A549 (cell line): ENCODE measurements at regions not wholly inside any gene's neighbourhood (a gene's known extent, or its start where the extent isn't known, plus 50 kb on each side); places are given as distances from the start of the nearest gene placed in this dataset.
"Not testable (repeated sequence)": the region's sequence is repeated elsewhere in the genome, so short reads cannot be mapped to it uniquely, and the experiment has no call there.

ENCODE experiments used
- ATAC-seq, 2 experiments: fragments of 200-7000 bp in 1 of 2; fragments of >200 bp in 1 of 2; cut with Nextera tagmentation in 1 of 2; cut with Tn5 transposase in 1 of 2; 3 replicates each; pipeline versions ENCODE4 v1.8.0 to v1.9.1; 2018 to 2020; ENCODE audit warnings: mild to moderate bottlenecking in 1 of 2, moderate library complexity in 1 of 2
- CTCF ChIA-PET: fragments of 300-600 bp; sonication (Branson Sonifier 250); formaldehyde crosslinking; extraction: SDS; loops from one replicate; lab custom pipeline; 2021; ENCODE audit warnings: antibody characterized with exemption, inconsistent platforms; lab: Yijun Ruan, JAX
- POLR2A ChIA-PET: fragments of 350-600 bp; formaldehyde crosslinking; extraction: SDS; loops from one replicate; lab custom pipeline; 2021; ENCODE audit warnings: antibody characterized with exemption, inconsistent platforms; lab: Yijun Ruan, JAX
- DNase-seq, 2 experiments: peaks; one replicate each; pipeline versions ENCODE4 v3.0.0 to v3.0.0-alpha.2; 2011 to 2016; ENCODE audit warnings: low read depth in 1 of 2, low spot score in 1 of 2
- FAIRE-seq: peaks from 2 replicates; lab custom pipeline; 2011; peaks lifted over from hg19 to GRCh38; lab: Jason Lieb, UNC
- H3K27ac ChIP-seq, 2 experiments: fragments of >200 bp; sonication (Bioruptor Twin); formaldehyde crosslinking; 3 replicates each; pipeline ENCODE4 v1.5.1; 2016 to 2017
- H3K4me1 ChIP-seq: fragments of >200 bp; sonication (Bioruptor Twin); formaldehyde crosslinking; 3 replicates; pipeline ENCODE4 v1.6.1; 2016
- H3K4me2 ChIP-seq: fragments of >200 bp; sonication (Bioruptor Twin); formaldehyde crosslinking; 3 replicates; pipeline ENCODE4 v1.6.1; 2016
- H3K4me3 ChIP-seq: fragments of >200 bp; sonication (Bioruptor Twin); formaldehyde crosslinking; 3 replicates; pipeline ENCODE4 v1.5.1; 2016
- H3K9me3 ChIP-seq: fragments of >200 bp; sonication (Bioruptor Twin); formaldehyde crosslinking; 3 replicates; pipeline ENCODE4 v1.6.1; 2016
- CHD4 ChIP-seq: fragments of 200-600 bp; sonication (generic); IDR thresholded peaks from 2 replicates; pipeline ENCODE4 v1.6.1; 2016; ENCODE audit warnings: antibody characterized with exemption, mild to moderate bottlenecking, borderline replicate concordance
- EHF ChIP-seq: fragments of 250-450 bp; sonication (Bioruptor Pico); IDR thresholded peaks from 2 replicates; pipeline ENCODE4 v1.5.0; 2020; ENCODE audit warnings: mild to moderate bottlenecking
- EP300 ChIP-seq, 2 experiments: fragments of >200 bp; sonication (Bioruptor Twin); formaldehyde crosslinking; IDR thresholded peaks; 2 replicates in 1 of 2; 3 replicates in 1 of 2; pipeline ENCODE4 v1.6.1; 2016 to 2017
- ESRRA ChIP-seq: fragments of 150-350 bp; IDR thresholded peaks from 2 replicates; pipeline ENCODE4 v1.6.1; 2014; ENCODE audit warnings: mild to moderate bottlenecking, low read length, borderline replicate concordance
- FOSL2 ChIP-seq, 2 experiments: fragments of 450-650 bp in 1 of 2; fragments of >200 bp in 1 of 2; sonication (Bioruptor Twin) in 1 of 2; formaldehyde crosslinking; IDR thresholded peaks; 2 replicates each; pipeline versions ENCODE4 v1.5.0 to v1.6.1; 2016 to 2020; ENCODE audit warnings: mild to moderate bottlenecking in 1 of 2, moderate library complexity in 1 of 2
- HOXA7 ChIP-seq: fragments of 250-450 bp; sonication (Bioruptor Pico); IDR thresholded peaks from 2 replicates; pipeline ENCODE4 v1.5.0; 2020; ENCODE audit warnings: mild to moderate bottlenecking, moderate library complexity
- HOXB13 ChIP-seq: fragments of 250-450 bp; sonication (Bioruptor Pico); IDR thresholded peaks from 2 replicates; pipeline ENCODE4 v1.5.0; 2020; ENCODE audit warnings: low read depth, mild to moderate bottlenecking, moderate library complexity
- HOXB5 ChIP-seq: fragments of 250-450 bp; sonication (Bioruptor Pico); IDR thresholded peaks from 2 replicates; pipeline ENCODE4 v1.5.0; 2020; ENCODE audit warnings: mild to moderate bottlenecking, moderate library complexity
- JUN ChIP-seq, 2 experiments: fragments of >200 bp; sonication (Bioruptor Twin); formaldehyde crosslinking; IDR thresholded peaks; 2 replicates in 1 of 2; 3 replicates in 1 of 2; pipeline ENCODE4 v1.6.1; 2016 to 2017
- MYC ChIP-seq: IDR thresholded peaks from 2 replicates; pipeline ENCODE4 v1.6.1; 2012; ENCODE audit warnings: mild to moderate bottlenecking, inconsistent platforms, low read length, improper control_type of control experiment, borderline replicate concordance
- RARB ChIP-seq: fragments of 250-450 bp; sonication (Bioruptor Pico); IDR thresholded peaks from 2 replicates; pipeline ENCODE4 v1.8.0; 2021; ENCODE audit warnings: mild to moderate bottlenecking, moderate library complexity
- RFX5 ChIP-seq: fragments of 450-650 bp; IDR thresholded peaks from 2 replicates; pipeline ENCODE4 v1.7.1; 2014; ENCODE audit warnings: antibody characterized with exemption, mild to moderate bottlenecking, moderate library complexity
- SMC3 ChIP-seq: fragments of >200 bp; sonication (Bioruptor Twin); formaldehyde crosslinking; IDR thresholded peaks from 3 replicates; pipeline ENCODE4 v1.6.1; 2018; ENCODE audit warnings: inconsistent platforms
- SREBF2 ChIP-seq: fragments of 450-650 bp; IDR thresholded peaks from 2 replicates; pipeline ENCODE4 v1.6.1; 2014; ENCODE audit warnings: mild to moderate bottlenecking, moderate library complexity
- TFCP2L1 ChIP-seq: fragments of 250-450 bp; sonication (Bioruptor Pico); IDR thresholded peaks from 2 replicates; pipeline ENCODE4 v1.5.0; 2021; ENCODE audit warnings: mild to moderate bottlenecking
- ZFP36 ChIP-seq: fragments of 450-650 bp; IDR thresholded peaks from 2 replicates; pipeline ENCODE4 v1.6.1; 2014; ENCODE audit warnings: borderline replicate concordance; ENCODE audit not compliant: partially characterized antibody
- ZSCAN20 ChIP-seq: fragments of 250-450 bp; sonication (Bioruptor Pico); IDR thresholded peaks from 2 replicates; pipeline ENCODE4 v1.8.0; 2022; ENCODE audit warnings: mild to moderate bottlenecking, moderate library complexity
- WGBS: methylation state at CpG from one replicate; pipeline ENCODE4 v1.1.6; 2017; ENCODE audit errors: missing lambda C conversion rate; 5-methylcytosine and 5-hydroxymethylcytosine counted together
- TF ChIP-seq, protein P1 (sequence below): fragments of 200-600 bp; sonication (generic); IDR thresholded peaks from 2 replicates; pipeline ENCODE4 v1.6.1; 2016; ENCODE audit warnings: antibody characterized with exemption, mild to moderate bottlenecking, moderate library complexity
- TF ChIP-seq, protein P2 (sequence below): IDR thresholded peaks from 2 replicates; pipeline ENCODE4 v1.6.1; 2012
- TF ChIP-seq, protein P3 (sequence below): fragments of 250-450 bp; sonication (Bioruptor Pico); IDR thresholded peaks from 2 replicates; pipeline ENCODE4 v1.5.0; 2020; ENCODE audit warnings: low read depth, mild to moderate bottlenecking, moderate library complexity

DNA sequence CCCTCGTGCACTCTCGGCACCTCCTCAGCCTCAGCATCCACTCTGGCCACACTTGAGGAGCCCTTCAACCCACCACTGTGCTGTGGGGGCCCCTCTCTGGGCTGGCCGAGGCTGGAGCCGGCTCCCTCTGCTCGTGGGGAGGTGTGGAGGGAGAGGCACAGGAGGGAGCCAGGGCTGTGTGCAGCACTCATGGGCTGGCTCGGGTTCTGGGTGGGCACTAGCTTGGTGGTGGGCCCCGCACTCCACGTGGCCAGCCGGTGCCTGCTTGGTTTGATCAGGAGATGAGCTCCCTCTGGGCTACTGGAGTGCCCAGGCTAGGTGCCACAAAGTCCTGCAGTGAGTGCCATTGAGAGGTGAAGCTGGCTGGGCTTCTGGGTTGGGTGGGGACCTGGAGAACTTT, 949.4 kb upstream of the GJE1 start:
- H3K4me1 ChIP-seq = no peaks in the 10 kb centered on the region
- H3K9me3 ChIP-seq = no peaks in the 10 kb centered on the region
- DNase-seq (no peak), FAIRE-seq (no peak), ATAC-seq (no peak)
- CTCF ChIA-PET = no interaction called here
- POLR2A ChIA-PET = no interaction called here
- no peak overlapping the region for H3K4me2 ChIP-seq
- no peak overlapping the region for H3K27ac ChIP-seq
- no peak for TF ChIP-seq EHF
- TF ChIP-seq EP300 (IDR thresholded peaks at IDR 0.05) = no peak
- no peak for TF ChIP-seq RARB
- no peak for TF ChIP-seq ESRRA
- TF ChIP-seq, protein P1, sequence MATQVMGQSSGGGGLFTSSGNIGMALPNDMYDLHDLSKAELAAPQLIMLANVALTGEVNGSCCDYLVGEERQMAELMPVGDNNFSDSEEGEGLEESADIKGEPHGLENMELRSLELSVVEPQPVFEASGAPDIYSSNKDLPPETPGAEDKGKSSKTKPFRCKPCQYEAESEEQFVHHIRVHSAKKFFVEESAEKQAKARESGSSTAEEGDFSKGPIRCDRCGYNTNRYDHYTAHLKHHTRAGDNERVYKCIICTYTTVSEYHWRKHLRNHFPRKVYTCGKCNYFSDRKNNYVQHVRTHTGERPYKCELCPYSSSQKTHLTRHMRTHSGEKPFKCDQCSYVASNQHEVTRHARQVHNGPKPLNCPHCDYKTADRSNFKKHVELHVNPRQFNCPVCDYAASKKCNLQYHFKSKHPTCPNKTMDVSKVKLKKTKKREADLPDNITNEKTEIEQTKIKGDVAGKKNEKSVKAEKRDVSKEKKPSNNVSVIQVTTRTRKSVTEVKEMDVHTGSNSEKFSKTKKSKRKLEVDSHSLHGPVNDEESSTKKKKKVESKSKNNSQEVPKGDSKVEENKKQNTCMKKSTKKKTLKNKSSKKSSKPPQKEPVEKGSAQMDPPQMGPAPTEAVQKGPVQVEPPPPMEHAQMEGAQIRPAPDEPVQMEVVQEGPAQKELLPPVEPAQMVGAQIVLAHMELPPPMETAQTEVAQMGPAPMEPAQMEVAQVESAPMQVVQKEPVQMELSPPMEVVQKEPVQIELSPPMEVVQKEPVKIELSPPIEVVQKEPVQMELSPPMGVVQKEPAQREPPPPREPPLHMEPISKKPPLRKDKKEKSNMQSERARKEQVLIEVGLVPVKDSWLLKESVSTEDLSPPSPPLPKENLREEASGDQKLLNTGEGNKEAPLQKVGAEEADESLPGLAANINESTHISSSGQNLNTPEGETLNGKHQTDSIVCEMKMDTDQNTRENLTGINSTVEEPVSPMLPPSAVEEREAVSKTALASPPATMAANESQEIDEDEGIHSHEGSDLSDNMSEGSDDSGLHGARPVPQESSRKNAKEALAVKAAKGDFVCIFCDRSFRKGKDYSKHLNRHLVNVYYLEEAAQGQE = no peak
- TF ChIP-seq, protein P2, sequence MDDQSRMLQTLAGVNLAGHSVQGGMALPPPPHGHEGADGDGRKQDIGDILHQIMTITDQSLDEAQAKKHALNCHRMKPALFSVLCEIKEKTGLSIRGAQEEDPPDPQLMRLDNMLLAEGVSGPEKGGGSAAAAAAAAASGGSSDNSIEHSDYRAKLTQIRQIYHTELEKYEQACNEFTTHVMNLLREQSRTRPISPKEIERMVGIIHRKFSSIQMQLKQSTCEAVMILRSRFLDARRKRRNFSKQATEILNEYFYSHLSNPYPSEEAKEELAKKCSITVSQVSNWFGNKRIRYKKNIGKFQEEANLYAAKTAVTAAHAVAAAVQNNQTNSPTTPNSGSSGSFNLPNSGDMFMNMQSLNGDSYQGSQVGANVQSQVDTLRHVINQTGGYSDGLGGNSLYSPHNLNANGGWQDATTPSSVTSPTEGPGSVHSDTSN = no peak
- TF ChIP-seq ZSCAN20 (CRISPR knock-in tag) = no peak
- TF ChIP-seq, protein P3, sequence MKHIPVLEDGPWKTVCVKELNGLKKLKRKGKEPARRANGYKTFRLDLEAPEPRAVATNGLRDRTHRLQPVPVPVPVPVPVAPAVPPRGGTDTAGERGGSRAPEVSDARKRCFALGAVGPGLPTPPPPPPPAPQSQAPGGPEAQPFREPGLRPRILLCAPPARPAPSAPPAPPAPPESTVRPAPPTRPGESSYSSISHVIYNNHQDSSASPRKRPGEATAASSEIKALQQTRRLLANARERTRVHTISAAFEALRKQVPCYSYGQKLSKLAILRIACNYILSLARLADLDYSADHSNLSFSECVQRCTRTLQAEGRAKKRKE = no peak
- TF ChIP-seq FOSL2 (IDR thresholded peaks at IDR 0.05) = no peak
- no peak for TF ChIP-seq FOSL2 (CRISPR knock-in tag; IDR thresholded peaks at IDR 0.05)
- no peak for TF ChIP-seq HOXB13 (CRISPR knock-in tag)
- no peak for TF ChIP-seq MYC
- no peak for TF ChIP-seq HOXB5 (CRISPR knock-in tag)
- no peak for TF ChIP-seq TFCP2L1 (CRISPR knock-in tag)
- no peak for TF ChIP-seq ZFP36
- no peak for TF ChIP-seq SREBF2
- no peak for TF ChIP-seq JUN (IDR thresholded peaks at IDR 0.05)
- TF ChIP-seq SMC3 = no peak
- no peak for TF ChIP-seq RFX5
- no peak for TF ChIP-seq HOXA7 (CRISPR knock-in tag)
- H3K4me3 ChIP-seq = no peak overlapping the region
- 55% methylated on average over 4 of the region's 9 CpGs for WGBS

GRCh38 chr6:141175458-141175857, 957.3 kb upstream of the GJE1 start:
- FAIRE-seq, ATAC-seq, H3K4me1 ChIP-seq, CTCF ChIA-PET, DNase-seq, POLR2A ChIA-PET, H3K27ac ChIP-seq, H3K9me3 ChIP-seq, H3K4me3 ChIP-seq, H3K4me2 ChIP-seq: not testable (repeated sequence)
- WGBS = 74% methylated on average over 5 of the region's 5 CpGs

GRCh38 chr6:141174932-141175331, 957.8 kb upstream of the GJE1 start:
- ChIA-PET CTCF (no interaction called here), POLR2A (no interaction called here)
- H3K4me3 ChIP-seq = no peak overlapping the region
- no peaks in the 10 kb centered on the region for H3K4me1 ChIP-seq
- FAIRE-seq = no peak
- no peak overlapping the region for H3K4me2 ChIP-seq
- TF ChIP-seq CHD4 = no peak
- no peaks in the 10 kb centered on the region for H3K9me3 ChIP-seq
- H3K27ac ChIP-seq = no peak overlapping the region
- no peak for DNase-seq
- ATAC-seq = no peak
- WGBS = 69% methylated on average over 5 of the region's 18 CpGs
